Progenitor cell of endocrine pancreas (in vitro differentiated cells): ENCODE measurements at regions not wholly inside any gene's neighbourhood (a gene's known extent, or its start where the extent isn't known, plus 50 kb on each side); places are given as distances from the start of the nearest gene placed in this dataset.
"Not testable (repeated sequence)": the region's sequence is repeated elsewhere in the genome, so short reads cannot be mapped to it uniquely, and the experiment has no call there.

Experiments
- DNase-seq: peaks from one replicate; pipeline ENCODE4 v3.0.0; 2021; ENCODE audit warnings: low spot score; ENCODE audit not compliant: unreplicated experiment
- H3K27ac Mint-ChIP-seq: 2 replicates; pipeline ENCODE4 v1.8.0; 2021; ENCODE audit warnings: mild to moderate bottlenecking, moderate library complexity, mixed read lengths
- H3K27me3 Mint-ChIP-seq: 2 replicates; pipeline ENCODE4 v1.8.0; 2021; ENCODE audit warnings: mixed read lengths
- H3K36me3 Mint-ChIP-seq: 2 replicates; pipeline ENCODE4 v1.8.0; 2022; ENCODE audit warnings: mixed read lengths; ENCODE audit not compliant: insufficient read depth
- H3K4me1 Mint-ChIP-seq: 2 replicates; pipeline ENCODE4 v1.8.0; 2021; ENCODE audit warnings: low read depth, mixed read lengths
- H3K4me3 Mint-ChIP-seq: 2 replicates; pipeline ENCODE4 v1.8.0; 2021; ENCODE audit warnings: low read depth, mild to moderate bottlenecking, moderate library complexity, mixed read lengths
- H3K9me3 Mint-ChIP-seq: 2 replicates; pipeline ENCODE4 v1.8.0; 2021; ENCODE audit warnings: low read depth, mixed read lengths
- CTCF ChIP-seq: fragments of 200-600 bp; sonication (generic); IDR thresholded peaks from one replicate; pipeline ENCODE4 v1.5.0; 2021; ENCODE audit warnings: antibody characterized with exemption, mild to moderate bottlenecking; ENCODE audit not compliant: unreplicated experiment

GRCh38 chr7:135872861-135873260 lies 104.3 kb downstream of the MTPN start:
- H3K36me3 Mint-ChIP-seq, H3K4me3 Mint-ChIP-seq, H3K27ac Mint-ChIP-seq, DNase-seq, H3K27me3 Mint-ChIP-seq, H3K9me3 Mint-ChIP-seq: not testable (repeated sequence)
- H3K4me1 Mint-ChIP-seq = peaks cover 10% of the 10 kb centered on the region

- H3K9me3 Mint-ChIP-seq = no peaks in the 10 kb centered on the region
- peaks cover 9% of the 10 kb centered on the region for H3K4me1 Mint-ChIP-seq
- peaks cover 4% of the 10 kb centered on the region for H3K27me3 Mint-ChIP-seq
- no peak for DNase-seq
- no peak for TF ChIP-seq CTCF
- no peaks in the 10 kb centered on the region for H3K36me3 Mint-ChIP-seq
- peak overlapping the region; percentile 50 for H3K27ac Mint-ChIP-seq
- no peak overlapping the region for H3K4me3 Mint-ChIP-seq
These were observed 114.2 kb upstream of the FAM180A start for GRCh38 chr7:135862586-135863340.

GRCh38 chr7:135859538-135859937 lies 110.9 kb upstream of the FAM180A start:
- Mint-ChIP-seq H3K27me3 (no peaks in the 10 kb centered on the region), H3K9me3 (no peaks in the 10 kb centered on the region)

GRCh38 chr7:135858851-135859250 lies 110.2 kb upstream of the FAM180A start:
- TF ChIP-seq CTCF = no peak
- H3K4me1 Mint-ChIP-seq = peaks cover 9% of the 10 kb centered on the region
- no peaks in the 10 kb centered on the region for H3K9me3 Mint-ChIP-seq
- H3K27me3 Mint-ChIP-seq = no peaks in the 10 kb centered on the region
- no peak overlapping the region for H3K4me3 Mint-ChIP-seq
- H3K27ac Mint-ChIP-seq = no peak overlapping the region
- DNase-seq = no peak
- H3K36me3 Mint-ChIP-seq = no peaks in the 10 kb centered on the region

More at GRCh38 chr7:135859538-135859937, 110.9 kb upstream of the FAM180A start:
- no peak for DNase-seq
- H3K4me3 Mint-ChIP-seq = no peak overlapping the region
- TF ChIP-seq CTCF = no peak
- no peak overlapping the region for H3K27ac Mint-ChIP-seq
- peaks cover 9% of the 10 kb centered on the region for H3K4me1 Mint-ChIP-seq
- H3K36me3 Mint-ChIP-seq = no peaks in the 10 kb centered on the region

GRCh38 chr7:135858379-135858778 lies 109.8 kb upstream of the FAM180A start:
- Mint-ChIP-seq H3K27me3 (no peaks in the 10 kb centered on the region), H3K9me3 (no peaks in the 10 kb centered on the region), H3K27ac (no peak overlapping the region), H3K4me1 (peaks cover 7% of the 10 kb centered on the region), H3K36me3 (no peaks in the 10 kb centered on the region), H3K4me3 (no peak overlapping the region)
- DNase-seq = no peak
- no peak for TF ChIP-seq CTCF
